Ishikawa (cell line): ENCODE measurements at regions not wholly inside any gene's neighbourhood (a gene's known extent, or its start where the extent isn't known, plus 50 kb on each side); places are given as distances from the start of the nearest gene placed in this dataset.

ENCODE experiments used
- EGR1 ChIP-seq: IDR thresholded peaks from 2 replicates; pipeline ENCODE4 v1.6.1; 2012
- EP300 ChIP-seq: IDR thresholded peaks from 2 replicates; pipeline ENCODE4 v1.6.1; 2012; ENCODE audit warnings: borderline replicate concordance
- TCF12 ChIP-seq: IDR thresholded peaks from 2 replicates; pipeline ENCODE4 v1.6.1; 2012; ENCODE audit warnings: low read depth
- YY1 ChIP-seq: IDR thresholded peaks from 2 replicates; pipeline ENCODE4 v1.6.1; 2012; ENCODE audit warnings: low read depth
- TF ChIP-seq, protein P1 (sequence below): IDR thresholded peaks from 2 replicates; pipeline ENCODE4 v1.6.1; 2012
- TF ChIP-seq, protein P2 (sequence below): IDR thresholded peaks from 2 replicates; pipeline ENCODE4 v1.6.1; 2012; ENCODE audit warnings: low read depth, mild to moderate bottlenecking

DNA sequence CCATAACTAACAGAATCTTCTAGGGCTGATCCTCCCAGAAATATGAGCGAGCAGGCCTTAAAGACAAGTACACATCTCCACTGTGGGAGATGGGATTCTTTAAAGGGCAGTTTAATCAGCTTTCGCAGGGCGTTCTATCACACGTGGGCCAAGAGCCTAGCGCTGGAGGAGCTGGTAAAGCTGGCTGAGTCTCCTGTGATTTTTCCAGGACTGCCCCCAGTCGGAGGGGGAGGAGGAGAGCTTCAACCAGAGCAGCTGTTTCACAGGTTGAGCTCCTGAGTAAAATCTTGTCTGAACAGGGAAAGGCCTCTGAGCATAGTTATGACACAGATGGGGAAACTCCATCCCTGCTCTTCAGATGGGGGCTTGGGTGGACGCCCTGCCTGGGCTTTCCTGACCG is 87.0 kb downstream of the ZNF365 start:
- no peak for TF ChIP-seq YY1
- TF ChIP-seq EP300 = no peak
- TF ChIP-seq, protein P1, sequence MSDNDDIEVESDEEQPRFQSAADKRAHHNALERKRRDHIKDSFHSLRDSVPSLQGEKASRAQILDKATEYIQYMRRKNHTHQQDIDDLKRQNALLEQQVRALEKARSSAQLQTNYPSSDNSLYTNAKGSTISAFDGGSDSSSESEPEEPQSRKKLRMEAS = no peak
- TF ChIP-seq, protein P2, sequence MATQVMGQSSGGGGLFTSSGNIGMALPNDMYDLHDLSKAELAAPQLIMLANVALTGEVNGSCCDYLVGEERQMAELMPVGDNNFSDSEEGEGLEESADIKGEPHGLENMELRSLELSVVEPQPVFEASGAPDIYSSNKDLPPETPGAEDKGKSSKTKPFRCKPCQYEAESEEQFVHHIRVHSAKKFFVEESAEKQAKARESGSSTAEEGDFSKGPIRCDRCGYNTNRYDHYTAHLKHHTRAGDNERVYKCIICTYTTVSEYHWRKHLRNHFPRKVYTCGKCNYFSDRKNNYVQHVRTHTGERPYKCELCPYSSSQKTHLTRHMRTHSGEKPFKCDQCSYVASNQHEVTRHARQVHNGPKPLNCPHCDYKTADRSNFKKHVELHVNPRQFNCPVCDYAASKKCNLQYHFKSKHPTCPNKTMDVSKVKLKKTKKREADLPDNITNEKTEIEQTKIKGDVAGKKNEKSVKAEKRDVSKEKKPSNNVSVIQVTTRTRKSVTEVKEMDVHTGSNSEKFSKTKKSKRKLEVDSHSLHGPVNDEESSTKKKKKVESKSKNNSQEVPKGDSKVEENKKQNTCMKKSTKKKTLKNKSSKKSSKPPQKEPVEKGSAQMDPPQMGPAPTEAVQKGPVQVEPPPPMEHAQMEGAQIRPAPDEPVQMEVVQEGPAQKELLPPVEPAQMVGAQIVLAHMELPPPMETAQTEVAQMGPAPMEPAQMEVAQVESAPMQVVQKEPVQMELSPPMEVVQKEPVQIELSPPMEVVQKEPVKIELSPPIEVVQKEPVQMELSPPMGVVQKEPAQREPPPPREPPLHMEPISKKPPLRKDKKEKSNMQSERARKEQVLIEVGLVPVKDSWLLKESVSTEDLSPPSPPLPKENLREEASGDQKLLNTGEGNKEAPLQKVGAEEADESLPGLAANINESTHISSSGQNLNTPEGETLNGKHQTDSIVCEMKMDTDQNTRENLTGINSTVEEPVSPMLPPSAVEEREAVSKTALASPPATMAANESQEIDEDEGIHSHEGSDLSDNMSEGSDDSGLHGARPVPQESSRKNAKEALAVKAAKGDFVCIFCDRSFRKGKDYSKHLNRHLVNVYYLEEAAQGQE = no peak
- no peak for TF ChIP-seq TCF12
- TF ChIP-seq EGR1 = no peak
